ENCODE measurements at regions not wholly inside any gene's neighbourhood (a gene's known extent, or its start where the extent isn't known, plus 50 kb on each side); places are given as distances from the start of the nearest gene placed in this dataset.

- TF ChIP-seq CTCF (IDR thresholded peaks at IDR 0.05) (no peak), POLR2A (IDR thresholded peaks at IDR 0.05) (no peak)
These were observed 196.8 kb downstream of the POSTN start for GRCh38 chr13:37401721-37402120.

Data from right lobe of liver (tissue), 4 donors.